ENCODE measurements at regions not wholly inside any gene's neighbourhood (a gene's known extent, or its start where the extent isn't known, plus 50 kb on each side); places are given as distances from the start of the nearest gene placed in this dataset.

DNA sequence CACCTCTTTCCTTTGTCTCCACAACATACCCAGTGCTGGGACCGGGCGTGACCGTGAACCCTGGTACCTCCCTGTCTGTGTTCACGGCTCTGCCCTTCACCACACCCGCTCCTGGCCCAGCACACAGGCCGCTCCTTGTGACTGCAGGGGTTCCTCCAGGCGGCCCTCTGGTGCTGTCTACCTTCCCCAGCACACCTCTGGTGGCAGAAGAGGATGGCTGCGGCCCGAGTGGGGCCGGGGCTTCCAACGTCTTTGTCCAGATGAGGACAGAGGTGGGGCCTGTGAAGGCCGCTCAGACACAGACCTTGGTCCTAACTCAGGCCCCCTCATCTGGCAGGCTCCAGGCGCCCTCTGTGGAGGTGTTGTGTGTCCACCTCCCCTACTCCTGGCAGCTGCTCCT lies 55.4 kb upstream of the SGMS1 start:
- TF ChIP-seq EZH2phosphoT487 (IDR thresholded peaks at IDR 0.05; ENCODE audit: insufficient read depth, low read depth) = no peak
- no peak for TF ChIP-seq EZH2 (IDR thresholded peaks at IDR 0.05; ENCODE audit: insufficient read depth, poor library complexity, severe bottlenecking)
